OCI-LY7 (cell line): ENCODE measurements at regions not wholly inside any gene's neighbourhood (a gene's known extent, or its start where the extent isn't known, plus 50 kb on each side); places are given as distances from the start of the nearest gene placed in this dataset.

Experiments used
- BruUV-seq: library from RNA; stranded (reverse); fragments of 400-500 nt; replicated peaks from 2 replicates; lab custom pipeline; 2021; lab: Mats Ljungman, UMichigan
- CTCF ChIA-PET: fragments of 300-600 bp; sonication (Branson Sonifier 250); formaldehyde crosslinking; loops from one replicate; lab custom pipeline; 2022; ENCODE audit warnings: antibody characterized with exemption; ENCODE audit not compliant: unreplicated experiment; lab: Charles Lee
- POLR2A ChIA-PET: fragments of 300-600 bp; sonication (Branson Sonifier 250); formaldehyde crosslinking; loops from one replicate; lab custom pipeline; 2022; ENCODE audit warnings: antibody characterized with exemption; lab: Charles Lee
- DNase-seq: peaks from one replicate; pipeline ENCODE4 v3.0.0-alpha.2; 2015; ENCODE audit warnings: low spot score
- H2AFZ ChIP-seq: fragments of 200-600 bp; sonication (generic), shearing (Covaris generic); 2 replicates; pipeline ENCODE4 v1.6.1; 2014; ENCODE audit warnings: mild to moderate bottlenecking, antibody characterized with exemption, low read length, moderate library complexity
- H3K27ac ChIP-seq: fragments of 200-600 bp; sonication (generic); 2 replicates; pipeline ENCODE4 v1.5.1; 2014; ENCODE audit warnings: mixed run types, low read depth, mild to moderate bottlenecking, moderate library complexity, low read length, inconsistent platforms; ENCODE audit not compliant: poor library complexity, severe bottlenecking
- H3K36me3 ChIP-seq: fragments of 200-600 bp; sonication (generic); 2 replicates; pipeline ENCODE4 v1.6.1; 2014; ENCODE audit warnings: mild to moderate bottlenecking, antibody characterized with exemption, low read length, moderate library complexity, mixed read lengths; ENCODE audit not compliant: insufficient read depth
- H3K4me1 ChIP-seq: fragments of 200-600 bp; sonication (generic); 2 replicates; pipeline ENCODE4 v1.5.1; 2014; ENCODE audit warnings: mild to moderate bottlenecking, low read length; ENCODE audit not compliant: insufficient read depth, poor library complexity, severe bottlenecking
- H3K4me2 ChIP-seq: fragments of 200-600 bp; sonication (generic); 2 replicates; pipeline ENCODE4 v1.6.1; 2014; ENCODE audit warnings: mild to moderate bottlenecking, low read length
- H3K4me3 ChIP-seq: fragments of 200-600 bp; sonication (generic); 2 replicates; pipeline ENCODE4 v1.5.1; 2014; ENCODE audit warnings: mild to moderate bottlenecking, low read depth, low read length; ENCODE audit not compliant: poor library complexity, severe bottlenecking
- H3K79me2 ChIP-seq: fragments of 200-600 bp; sonication (generic); 2 replicates; pipeline ENCODE4 v1.6.1; 2016; ENCODE audit warnings: low read depth, mild to moderate bottlenecking, low read length, moderate library complexity, mixed read lengths; ENCODE audit not compliant: insufficient read depth
- H3K9me2 ChIP-seq: fragments of 200-600 bp; sonication (generic); 2 replicates; pipeline ENCODE4 v1.6.1; 2016; ENCODE audit warnings: mild to moderate bottlenecking, low read length, mixed read lengths; ENCODE audit not compliant: insufficient read depth
- H3K9me3 ChIP-seq: fragments of 200-600 bp; sonication (generic); 2 replicates; pipeline ENCODE4 v1.6.1; 2014; ENCODE audit warnings: mild to moderate bottlenecking, mixed run types, low read length, mixed read lengths
- H4K20me1 ChIP-seq: fragments of 200-600 bp; sonication (generic); 2 replicates; pipeline ENCODE4 v1.6.1; 2014; ENCODE audit warnings: mild to moderate bottlenecking, antibody characterized with exemption, low read length, moderate library complexity, mixed read lengths; ENCODE audit not compliant: insufficient read depth
- EZH2phosphoT487 ChIP-seq: fragments of 200-600 bp; sonication (generic); IDR thresholded peaks from 2 replicates; pipeline ENCODE4 v1.6.1; 2018; ENCODE audit warnings: low read depth, borderline replicate concordance, mild to moderate bottlenecking, mixed run types, antibody characterized with exemption, low read length, moderate library complexity, mixed read lengths
- intact Hi-C: fragments of 100-400 bp; cut with micrococcal nuclease; formaldehyde crosslinking; loops from one replicate; pipeline ENCODE4 v1.10.0; 2022; ENCODE audit not compliant: unreplicated experiment
- TF ChIP-seq, protein P1 (sequence below): fragments of 200-600 bp; sonication (generic); conservative IDR thresholded peaks from 2 replicates; pipeline ENCODE4 v1.5.1; 2014; ENCODE audit warnings: mild to moderate bottlenecking, antibody characterized with exemption, low read length, moderate library complexity, mixed read lengths

GRCh38 chr3:178097576-178097975, 438.7 kb upstream of the KCNMB2 start:
- TF ChIP-seq EZH2phosphoT487, result no peak
- TF ChIP-seq, protein P1, sequence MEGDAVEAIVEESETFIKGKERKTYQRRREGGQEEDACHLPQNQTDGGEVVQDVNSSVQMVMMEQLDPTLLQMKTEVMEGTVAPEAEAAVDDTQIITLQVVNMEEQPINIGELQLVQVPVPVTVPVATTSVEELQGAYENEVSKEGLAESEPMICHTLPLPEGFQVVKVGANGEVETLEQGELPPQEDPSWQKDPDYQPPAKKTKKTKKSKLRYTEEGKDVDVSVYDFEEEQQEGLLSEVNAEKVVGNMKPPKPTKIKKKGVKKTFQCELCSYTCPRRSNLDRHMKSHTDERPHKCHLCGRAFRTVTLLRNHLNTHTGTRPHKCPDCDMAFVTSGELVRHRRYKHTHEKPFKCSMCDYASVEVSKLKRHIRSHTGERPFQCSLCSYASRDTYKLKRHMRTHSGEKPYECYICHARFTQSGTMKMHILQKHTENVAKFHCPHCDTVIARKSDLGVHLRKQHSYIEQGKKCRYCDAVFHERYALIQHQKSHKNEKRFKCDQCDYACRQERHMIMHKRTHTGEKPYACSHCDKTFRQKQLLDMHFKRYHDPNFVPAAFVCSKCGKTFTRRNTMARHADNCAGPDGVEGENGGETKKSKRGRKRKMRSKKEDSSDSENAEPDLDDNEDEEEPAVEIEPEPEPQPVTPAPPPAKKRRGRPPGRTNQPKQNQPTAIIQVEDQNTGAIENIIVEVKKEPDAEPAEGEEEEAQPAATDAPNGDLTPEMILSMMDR, result no peak
- Histone ChIP-seq H3K4me2 (no peak overlapping the region), H3K36me3 (no peaks in the 10 kb centered on the region), H2AFZ (no peak overlapping the region), H3K27ac (no peak overlapping the region), H3K4me3 (no peak overlapping the region), H4K20me1 (no peaks in the 10 kb centered on the region), H3K9me3 (no peaks in the 10 kb centered on the region), H3K9me2 (no peaks in the 10 kb centered on the region), H3K79me2 (no peaks in the 10 kb centered on the region), H3K4me1 (no peaks in the 10 kb centered on the region)
- ChIA-PET CTCF (no interaction called here), POLR2A (interaction anchor here (1.0 kb wide), 1 partner anchor 12 kb away, joined by 3 read pairs; no protein-coding TSS in a partner anchor)
- BruUV-seq, result no TSS peak
- intact Hi-C loops, result no loop called here
- no peak for DNase-seq

DNA sequence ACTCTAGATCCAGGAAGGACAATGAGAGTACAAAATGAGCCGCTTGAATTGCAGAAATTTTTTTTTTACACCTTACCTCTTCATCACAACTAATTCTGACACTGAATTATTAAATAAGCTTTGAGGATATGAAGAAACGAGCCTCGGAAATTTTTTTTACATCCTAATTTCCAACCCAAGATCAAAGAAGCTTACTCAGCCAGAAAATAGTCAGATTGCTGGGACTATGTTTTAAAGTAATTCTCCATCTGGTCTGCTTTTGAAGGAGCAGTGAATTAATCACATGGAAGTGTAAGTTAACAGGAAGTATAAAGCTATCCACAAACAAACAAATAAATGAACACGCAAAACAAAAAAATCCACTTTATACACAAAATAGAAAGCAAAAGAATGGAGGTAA, 437.0 kb upstream of the KCNMB2 start:
- intact Hi-C loops, result no loop called here
- no peak for DNase-seq
- CTCF ChIA-PET, result no interaction called here

DNA sequence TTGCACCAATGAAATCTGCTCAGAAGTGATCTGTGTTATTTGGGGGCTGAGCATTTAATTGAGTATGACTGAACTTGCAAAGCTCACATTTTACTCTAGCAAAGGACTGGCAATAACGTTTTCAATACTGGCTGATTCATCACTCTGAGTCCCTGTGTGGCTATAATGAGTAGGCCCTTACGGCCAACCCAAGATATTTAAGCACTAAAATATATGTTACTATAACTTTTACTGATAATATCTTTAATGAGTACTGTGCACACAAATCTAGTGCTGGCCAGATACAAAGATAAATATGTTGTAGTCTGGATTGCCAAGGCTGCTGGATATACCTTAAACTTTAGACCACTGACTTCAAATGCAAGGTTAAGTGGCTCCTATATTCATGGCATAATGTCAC, 436.4 kb upstream of the KCNMB2 start:
- Histone ChIP-seq H3K4me2 (no peak overlapping the region), H3K9me2 (no peaks in the 10 kb centered on the region), H3K9me3 (no peaks in the 10 kb centered on the region), H3K79me2 (no peaks in the 10 kb centered on the region), H3K36me3 (no peaks in the 10 kb centered on the region), H3K27ac (no peak overlapping the region), H3K4me3 (no peak overlapping the region), H2AFZ (no peak overlapping the region), H4K20me1 (no peaks in the 10 kb centered on the region), H3K4me1 (no peaks in the 10 kb centered on the region)
- no peak for DNase-seq
- intact Hi-C loops, result no loop called here
- CTCF ChIA-PET, result no interaction called here
- TF ChIP-seq EZH2phosphoT487, result no peak
- TF ChIP-seq, protein P1, result no peak
- no TSS peak for BruUV-seq
- POLR2A ChIA-PET, result no interaction called here

More for the DNA sequence above, 437.0 kb upstream of the KCNMB2 start:
- no peak overlapping the region for H3K4me3 ChIP-seq
- TF ChIP-seq, protein P1, result no peak
- TF ChIP-seq EZH2phosphoT487, result no peak
- no peak overlapping the region for H3K27ac ChIP-seq
- H3K79me2 ChIP-seq, result no peaks in the 10 kb centered on the region
- H3K9me2 ChIP-seq, result no peaks in the 10 kb centered on the region
- H2AFZ ChIP-seq, result no peak overlapping the region
- H4K20me1 ChIP-seq, result no peaks in the 10 kb centered on the region
- no TSS peak for BruUV-seq
- no peaks in the 10 kb centered on the region for H3K9me3 ChIP-seq
- H3K4me1 ChIP-seq, result no peaks in the 10 kb centered on the region
- POLR2A ChIA-PET, result no interaction called here
- H3K36me3 ChIP-seq, result no peaks in the 10 kb centered on the region
- no peak overlapping the region for H3K4me2 ChIP-seq
